MCF 10A (cell line): ENCODE measurements at regions not wholly inside any gene's neighbourhood (a gene's known extent, or its start where the extent isn't known, plus 50 kb on each side); places are given as distances from the start of the nearest gene placed in this dataset.
A peak's percentile ranks its signal among the peaks of the same experiment; 100 is the strongest.

Experiments used
- BruUV-seq: library from RNA; stranded (reverse); fragments of 400-500 nt; replicated peaks from 2 replicates; lab custom pipeline; 2021; lab: Mats Ljungman, UMichigan
- CTCF ChIA-PET: fragments of 300-600 bp; sonication (Branson Sonifier 250); formaldehyde crosslinking; extraction: SDS; loops from one replicate; lab custom pipeline; 2021; ENCODE audit warnings: antibody characterized with exemption, inconsistent platforms; lab: Yijun Ruan, JAX
- POLR2A ChIA-PET: fragments of 300-600, 350-650 bp; sonication (Branson Sonifier 250); formaldehyde crosslinking; extraction: SDS; loops from one replicate; lab custom pipeline; 2020; ENCODE audit warnings: antibody characterized with exemption, inconsistent platforms; lab: Yijun Ruan, JAX
- DNase-seq: peaks from one replicate; pipeline ENCODE4 v3.0.0-alpha.2; 2018; ENCODE audit not compliant: unreplicated experiment
- H3K27ac Mint-ChIP-seq: one replicate; pipeline ENCODE4 v1.8.0; 2022; ENCODE audit warnings: mild to moderate bottlenecking, low read depth, mixed read lengths; ENCODE audit not compliant: unreplicated experiment
- H3K27me3 Mint-ChIP-seq: one replicate; pipeline ENCODE4 v1.8.0; 2022; ENCODE audit warnings: mixed read lengths; ENCODE audit not compliant: insufficient read depth, unreplicated experiment
- H3K36me3 Mint-ChIP-seq: one replicate; pipeline ENCODE4 v1.8.0; 2022; ENCODE audit warnings: mild to moderate bottlenecking, moderate library complexity, mixed read lengths; ENCODE audit not compliant: insufficient read depth, unreplicated experiment
- H3K4me1 Mint-ChIP-seq: one replicate; pipeline ENCODE4 v1.8.0; 2022; ENCODE audit warnings: mixed read lengths; ENCODE audit not compliant: insufficient read depth, unreplicated experiment
- H3K4me3 Mint-ChIP-seq: one replicate; pipeline ENCODE4 v1.8.0; 2022; ENCODE audit warnings: mild to moderate bottlenecking, moderate library complexity, mixed read lengths; ENCODE audit not compliant: unreplicated experiment
- H3K9me3 Mint-ChIP-seq: one replicate; pipeline ENCODE4 v1.8.0; 2022; ENCODE audit warnings: mixed read lengths; ENCODE audit not compliant: unreplicated experiment
- CTCF ChIP-seq: fragments of 200-600 bp; IDR thresholded peaks from one replicate; pipeline ENCODE4 v1.8.0; 2022; ENCODE audit warnings: antibody characterized with exemption, mild to moderate bottlenecking; ENCODE audit not compliant: unreplicated experiment
- intact Hi-C: fragments of 100-400 bp; cut with micrococcal nuclease; formaldehyde crosslinking; loops from 2 replicates; pipeline ENCODE4 v1.14.1; 2022

GRCh38 chrX:38929966-38930421 is 128.7 kb downstream of the MID1IP1 start:
- intact Hi-C loops, result no loop called here
- peak; percentile 19 for DNase-seq
- H3K27ac Mint-ChIP-seq, result no peak overlapping the region
- CTCF ChIA-PET, result no interaction called here
- no peak for TF ChIP-seq CTCF
- peaks cover 6% of the 10 kb centered on the region for H3K9me3 Mint-ChIP-seq
- POLR2A ChIA-PET, result no interaction called here
- no peak overlapping the region for H3K4me3 Mint-ChIP-seq
- H3K4me1 Mint-ChIP-seq, result no peaks in the 10 kb centered on the region
- no TSS peak for BruUV-seq
- H3K27me3 Mint-ChIP-seq, result no peaks in the 10 kb centered on the region
- no peaks in the 10 kb centered on the region for H3K36me3 Mint-ChIP-seq

GRCh38 chrX:38930474-38930873 is 129.2 kb downstream of the MID1IP1 start:
- DNase-seq, result no peak
- intact Hi-C loops, result no loop called here
- no peaks in the 10 kb centered on the region for H3K36me3 Mint-ChIP-seq
- peaks cover 6% of the 10 kb centered on the region for H3K9me3 Mint-ChIP-seq
- POLR2A ChIA-PET, result no interaction called here
- no peak overlapping the region for H3K4me3 Mint-ChIP-seq
- no TSS peak for BruUV-seq
- H3K4me1 Mint-ChIP-seq, result no peaks in the 10 kb centered on the region
- no peaks in the 10 kb centered on the region for H3K27me3 Mint-ChIP-seq
- no peak overlapping the region for H3K27ac Mint-ChIP-seq
- CTCF ChIA-PET, result no interaction called here
- no peak for TF ChIP-seq CTCF

GRCh38 chrX:38935561-38935960 is 134.3 kb downstream of the MID1IP1 start:
- intact Hi-C loops, result no loop called here
- no peak for TF ChIP-seq CTCF
- no peaks in the 10 kb centered on the region for H3K36me3 Mint-ChIP-seq
- ChIA-PET POLR2A (interaction anchor here (0.8 kb wide), 1 partner anchor 131 kb away, joined by 3 read pairs; no protein-coding TSS in a partner anchor), CTCF (no interaction called here)
- BruUV-seq, result no TSS peak
- no peak overlapping the region for H3K27ac Mint-ChIP-seq
- H3K4me3 Mint-ChIP-seq, result no peak overlapping the region
- no peaks in the 10 kb centered on the region for H3K27me3 Mint-ChIP-seq
- peaks cover 3% of the 10 kb centered on the region for H3K4me1 Mint-ChIP-seq
- DNase-seq, result no peak
- no peaks in the 10 kb centered on the region for H3K9me3 Mint-ChIP-seq

- Mint-ChIP-seq H3K36me3 (no peaks in the 10 kb centered on the region), H3K9me3 (no peaks in the 10 kb centered on the region), H3K27ac (no peak overlapping the region), H3K27me3 (no peaks in the 10 kb centered on the region), H3K4me3 (no peak overlapping the region), H3K4me1 (peaks cover 8% of the 10 kb centered on the region)
- ChIA-PET POLR2A (no interaction called here), CTCF (no interaction called here)
- DNase-seq, result no peak
- intact Hi-C loops, result no loop called here
- BruUV-seq, result no TSS peak
- TF ChIP-seq CTCF, result no peak
These were observed 136.1 kb downstream of the MID1IP1 start for GRCh38 chrX:38937400-38937799.
